ENCODE measurements at regions not wholly inside any gene's neighbourhood (a gene's known extent, or its start where the extent isn't known, plus 50 kb on each side); places are given as distances from the start of the nearest gene placed in this dataset.

GRCh38 chr3:104429727-104430126, 937.0 kb upstream of the ALCAM start:
- no peak overlapping the region for H3K9ac ChIP-seq (ENCODE audit: low read length in 3 of 3)
- FAIRE-seq (no peak), DNase-seq (no peak)
- no peaks in the 10 kb centered on the region for H3K36me3 ChIP-seq (ENCODE audit: control insufficient read depth in 2 of 3, insufficient read depth in 3 of 3, low read length in 3 of 3)
- H3K27me3 ChIP-seq (ENCODE audit: control insufficient read depth, insufficient read depth, low read length): no peaks in the 10 kb centered on the region
- H3K9me3 ChIP-seq (ENCODE audit: control insufficient read depth in 2 of 3, insufficient read depth in 1 of 3, low read length in 3 of 3): no peaks in the 10 kb centered on the region
- TF ChIP-seq CTCF (IDR thresholded peaks at IDR 0.05; ENCODE audit: borderline replicate concordance, extremely low read depth, insufficient read depth): no peak
- no peak overlapping the region for H3K27ac ChIP-seq (ENCODE audit: low read depth in 2 of 2, low read length in 2 of 2)
- no peaks in the 10 kb centered on the region for H3K4me1 ChIP-seq (ENCODE audit: control insufficient read depth in 2 of 3, insufficient read depth in 2 of 3, low read depth in 1 of 3, low read length in 3 of 3)
- no peak overlapping the region for H3K4me3 ChIP-seq (ENCODE audit: low read length in 3 of 3)
- intact Hi-C loops (cut with DNase I): no loop called here

- FAIRE-seq: no peak
- H3K9me3 ChIP-seq (ENCODE audit: control insufficient read depth in 2 of 3, insufficient read depth in 1 of 3, low read length in 3 of 3): no peaks in the 10 kb centered on the region
- TF ChIP-seq CTCF (IDR thresholded peaks at IDR 0.05; ENCODE audit: borderline replicate concordance, extremely low read depth, insufficient read depth): no peak
- no peak overlapping the region for H3K9ac ChIP-seq (ENCODE audit: low read length in 3 of 3)
- H3K27me3 ChIP-seq (ENCODE audit: control insufficient read depth, insufficient read depth, low read length): no peaks in the 10 kb centered on the region
- H3K4me3 ChIP-seq (ENCODE audit: low read length in 3 of 3): no peak overlapping the region
- no peak for DNase-seq
- no peak overlapping the region for H3K27ac ChIP-seq (ENCODE audit: low read depth in 2 of 2, low read length in 2 of 2)
- intact Hi-C loops (cut with DNase I): no loop called here
- no peaks in the 10 kb centered on the region for H3K36me3 ChIP-seq (ENCODE audit: control insufficient read depth in 2 of 3, insufficient read depth in 3 of 3, low read length in 3 of 3)
- no peaks in the 10 kb centered on the region for H3K4me1 ChIP-seq (ENCODE audit: control insufficient read depth in 2 of 3, insufficient read depth in 2 of 3, low read depth in 1 of 3, low read length in 3 of 3)
Measured at GRCh38 chr3:104436506-104436905, 930.2 kb upstream of the ALCAM start.

- no peak overlapping the region for H3K4me3 ChIP-seq (ENCODE audit: low read length in 3 of 3)
- no peak overlapping the region for H3K27ac ChIP-seq (ENCODE audit: low read depth in 2 of 2, low read length in 2 of 2)
- no peaks in the 10 kb centered on the region for H3K27me3 ChIP-seq (ENCODE audit: control insufficient read depth, insufficient read depth, low read length)
- no peak overlapping the region for H3K9ac ChIP-seq (ENCODE audit: low read length in 3 of 3)
- no peaks in the 10 kb centered on the region for H3K36me3 ChIP-seq (ENCODE audit: control insufficient read depth in 2 of 3, insufficient read depth in 3 of 3, low read length in 3 of 3)
- DNase-seq (peak in 2 of 5 donors; percentile 56 to 62), FAIRE-seq (no peak)
- intact Hi-C loops (cut with DNase I): no loop called here
- TF ChIP-seq CTCF (IDR thresholded peaks at IDR 0.05; ENCODE audit: borderline replicate concordance, extremely low read depth, insufficient read depth): no peak
- no peaks in the 10 kb centered on the region for H3K4me1 ChIP-seq (ENCODE audit: control insufficient read depth in 2 of 3, insufficient read depth in 2 of 3, low read depth in 1 of 3, low read length in 3 of 3)
- H3K9me3 ChIP-seq (ENCODE audit: control insufficient read depth in 2 of 3, insufficient read depth in 1 of 3, low read length in 3 of 3): no peaks in the 10 kb centered on the region
Measured at GRCh38 chr3:104437131-104437750, 929.5 kb upstream of the ALCAM start.

GRCh38 chr3:104437891-104438290, 928.8 kb upstream of the ALCAM start:
- no peak overlapping the region for H3K9ac ChIP-seq (ENCODE audit: low read length in 3 of 3)
- no peak for FAIRE-seq

More at GRCh38 chr3:104437891-104438290, 928.8 kb upstream of the ALCAM start:
- no peaks in the 10 kb centered on the region for H3K4me1 ChIP-seq (ENCODE audit: control insufficient read depth in 2 of 3, insufficient read depth in 2 of 3, low read depth in 1 of 3, low read length in 3 of 3)
- no peak for TF ChIP-seq CTCF (IDR thresholded peaks at IDR 0.05; ENCODE audit: borderline replicate concordance, extremely low read depth, insufficient read depth)
- H3K9me3 ChIP-seq (ENCODE audit: control insufficient read depth in 2 of 3, insufficient read depth in 1 of 3, low read length in 3 of 3): no peaks in the 10 kb centered on the region
- no peaks in the 10 kb centered on the region for H3K27me3 ChIP-seq (ENCODE audit: control insufficient read depth, insufficient read depth, low read length)
- H3K27ac ChIP-seq (ENCODE audit: low read depth in 2 of 2, low read length in 2 of 2): no peak overlapping the region
- no peak for DNase-seq
- no peak overlapping the region for H3K4me3 ChIP-seq (ENCODE audit: low read length in 3 of 3)
- intact Hi-C loops (cut with DNase I): no loop called here
- H3K36me3 ChIP-seq (ENCODE audit: control insufficient read depth in 2 of 3, insufficient read depth in 3 of 3, low read length in 3 of 3): no peaks in the 10 kb centered on the region
